Adipocyte (in vitro differentiated cells): ENCODE measurements at regions not wholly inside any gene's neighbourhood (a gene's known extent, or its start where the extent isn't known, plus 50 kb on each side); places are given as distances from the start of the nearest gene placed in this dataset.
A peak's percentile ranks its signal among the peaks of the same experiment; 100 is the strongest.

Experiments used
- DNase-seq: peaks from one replicate; pipeline ENCODE4 v3.0.0-alpha.2; 2015; ENCODE audit warnings: low read depth
- H3K27me3 ChIP-seq: replicated peaks from 2 replicates; pipeline ENCODE4 v1.7.0; 2013; ENCODE audit warnings: mild to moderate bottlenecking, low read length, moderate library complexity; ENCODE audit not compliant: control insufficient read depth, insufficient read depth
- H3K36me3 ChIP-seq: 2 replicates; pipeline ENCODE4 v1.7.0; 2013; ENCODE audit warnings: low read length, mild to moderate bottlenecking, moderate library complexity; ENCODE audit not compliant: control insufficient read depth, insufficient read depth, severe bottlenecking
- H3K4me1 ChIP-seq: 2 replicates; pipeline ENCODE4 v1.7.0; 2013; ENCODE audit warnings: mild to moderate bottlenecking, low read length, moderate library complexity; ENCODE audit not compliant: control insufficient read depth, insufficient read depth
- H3K4me3 ChIP-seq: 2 replicates; pipeline ENCODE4 v1.7.0; 2013; ENCODE audit warnings: mild to moderate bottlenecking, low read length, moderate library complexity
- H3K9ac ChIP-seq: 2 replicates; pipeline ENCODE4 v1.7.0; 2013; ENCODE audit warnings: mild to moderate bottlenecking, low read length, moderate library complexity
- H3K9me3 ChIP-seq: 2 replicates; pipeline ENCODE4 v1.7.0; 2013; ENCODE audit warnings: mild to moderate bottlenecking, low read length, moderate library complexity; ENCODE audit not compliant: control insufficient read depth

- Histone ChIP-seq H3K9ac (no peak overlapping the region), H3K4me1 (peaks cover 3% of the 10 kb centered on the region), H3K36me3 (no peaks in the 10 kb centered on the region), H3K9me3 (no peaks in the 10 kb centered on the region), H3K4me3 (no peak overlapping the region), H3K27me3 (peaks cover 16% of the 10 kb centered on the region)
- peak; percentile 19 for DNase-seq
These were observed 314.7 kb upstream of the ADAMTSL1 start for GRCh38 chr9:18159254-18159653.

DNA sequence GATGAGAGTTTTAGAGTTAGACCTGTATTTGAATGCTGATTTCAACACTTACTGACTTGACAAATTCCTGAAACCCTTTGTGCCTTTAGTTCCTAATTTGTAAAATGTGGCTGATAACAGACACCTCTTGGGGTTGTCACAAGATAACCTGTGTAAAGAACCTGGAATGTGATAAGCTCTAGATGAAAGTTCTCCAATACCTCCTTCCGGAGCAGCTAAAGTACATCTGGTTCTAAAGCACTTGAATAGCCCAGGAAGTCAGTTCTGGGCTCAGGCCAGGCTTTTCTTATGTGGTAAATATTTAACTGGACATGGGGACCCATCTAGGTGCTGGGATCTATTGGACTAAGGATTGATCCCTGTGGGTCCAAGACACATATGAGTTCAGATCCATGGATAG lies 310.8 kb upstream of the ADAMTSL1 start:
- H3K4me3 ChIP-seq: no peak overlapping the region
- H3K4me1 ChIP-seq: peaks cover 3% of the 10 kb centered on the region
- H3K36me3 ChIP-seq: no peaks in the 10 kb centered on the region
- DNase-seq: no peak
- no peak overlapping the region for H3K9ac ChIP-seq
- no peaks in the 10 kb centered on the region for H3K9me3 ChIP-seq
- peaks cover 7% of the 10 kb centered on the region for H3K27me3 ChIP-seq

- Histone ChIP-seq H3K9me3 (no peaks in the 10 kb centered on the region), H3K27me3 (peaks cover 7% of the 10 kb centered on the region), H3K4me3 (no peak overlapping the region), H3K4me1 (no peaks in the 10 kb centered on the region), H3K9ac (no peak overlapping the region), H3K36me3 (no peaks in the 10 kb centered on the region)
- peak; percentile 19 for DNase-seq
These were observed 306.2 kb upstream of the ADAMTSL1 start for GRCh38 chr9:18167733-18168132.

- Histone ChIP-seq H3K27me3 (no peaks in the 10 kb centered on the region), H3K36me3 (no peaks in the 10 kb centered on the region), H3K4me1 (no peaks in the 10 kb centered on the region), H3K9me3 (no peaks in the 10 kb centered on the region), H3K9ac (no peak overlapping the region), H3K4me3 (no peak overlapping the region)
- DNase-seq: peak; percentile 34
These were observed 300.0 kb upstream of the ADAMTSL1 start for GRCh38 chr9:18173923-18174322.

DNA sequence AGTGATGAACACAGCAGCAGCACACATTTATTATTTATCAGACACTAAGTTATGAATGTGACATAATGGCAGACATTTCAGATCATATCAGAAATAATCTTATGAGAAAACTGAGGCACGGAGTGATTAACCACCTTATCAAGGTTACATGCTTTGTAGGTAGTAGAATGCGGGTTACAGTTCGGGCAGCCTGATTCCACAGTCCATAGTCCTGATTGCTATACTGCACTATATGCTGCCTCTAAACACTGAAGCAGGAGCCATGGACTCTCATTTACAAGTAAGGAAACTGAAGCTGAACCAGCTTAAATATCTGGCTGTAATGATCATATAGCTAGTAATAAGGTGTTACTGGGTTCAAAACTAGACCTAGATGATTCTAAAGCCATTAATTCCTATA lies 291.3 kb upstream of the ADAMTSL1 start:
- Histone ChIP-seq H3K9ac (no peak overlapping the region), H3K36me3 (no peaks in the 10 kb centered on the region), H3K4me1 (peaks cover 3% of the 10 kb centered on the region), H3K4me3 (no peak overlapping the region), H3K27me3 (peaks cover 3% of the 10 kb centered on the region), H3K9me3 (no peaks in the 10 kb centered on the region)
- no peak for DNase-seq

DNA sequence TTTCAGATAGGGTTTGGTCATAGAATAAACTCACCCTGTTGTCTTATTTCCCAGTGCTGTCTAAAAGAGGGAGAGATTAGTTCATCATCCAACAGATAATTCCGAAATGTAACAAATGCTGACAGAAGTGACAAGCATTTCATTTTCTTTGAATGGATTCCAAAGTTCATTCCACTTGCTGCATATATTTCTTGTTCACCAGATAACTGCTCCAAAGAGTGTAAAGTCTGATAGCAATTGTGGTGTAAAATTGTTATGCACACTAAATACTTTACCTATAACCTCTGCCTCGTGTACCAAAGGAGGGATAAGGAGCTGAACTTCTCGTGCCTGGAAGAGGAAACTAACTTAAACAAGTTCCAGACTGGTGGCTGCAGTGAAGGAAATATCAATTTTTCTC lies 290.0 kb upstream of the ADAMTSL1 start:
- DNase-seq: no peak
- Histone ChIP-seq H3K4me3 (no peak overlapping the region), H3K27me3 (peaks cover 7% of the 10 kb centered on the region), H3K9me3 (no peaks in the 10 kb centered on the region), H3K36me3 (no peaks in the 10 kb centered on the region), H3K9ac (no peak overlapping the region), H3K4me1 (peaks cover 3% of the 10 kb centered on the region)

DNA sequence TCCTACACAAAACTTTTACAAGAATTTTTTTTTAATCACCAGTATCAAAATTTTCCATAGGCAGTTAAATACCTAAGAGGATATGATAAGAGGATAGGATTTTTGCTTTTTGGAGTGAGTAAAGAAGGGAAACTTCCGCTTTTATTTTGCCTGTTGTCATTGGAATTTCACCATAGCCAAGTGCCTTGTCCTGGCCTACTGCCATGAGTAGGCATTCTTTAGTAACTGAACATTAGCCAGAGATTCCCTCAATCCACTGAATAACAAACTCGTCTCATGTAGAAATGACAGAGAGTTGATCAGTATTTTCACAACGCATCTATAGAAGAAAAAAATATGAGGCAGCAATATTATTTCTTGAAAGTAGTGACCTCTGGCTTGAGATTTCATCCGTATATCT lies 289.6 kb upstream of the ADAMTSL1 start:
- Histone ChIP-seq H3K27me3 (peaks cover 7% of the 10 kb centered on the region), H3K36me3 (no peaks in the 10 kb centered on the region), H3K4me1 (peaks cover 3% of the 10 kb centered on the region), H3K9me3 (no peaks in the 10 kb centered on the region), H3K9ac (no peak overlapping the region), H3K4me3 (no peak overlapping the region)
- peak; percentile 24 for DNase-seq

- Histone ChIP-seq H3K27me3 (peaks cover 7% of the 10 kb centered on the region), H3K9me3 (no peaks in the 10 kb centered on the region), H3K4me1 (peaks cover 3% of the 10 kb centered on the region), H3K9ac (no peak overlapping the region), H3K4me3 (no peak overlapping the region), H3K36me3 (no peaks in the 10 kb centered on the region)
- no peak for DNase-seq
These were observed 288.8 kb upstream of the ADAMTSL1 start for GRCh38 chr9:18185196-18185595.

DNA sequence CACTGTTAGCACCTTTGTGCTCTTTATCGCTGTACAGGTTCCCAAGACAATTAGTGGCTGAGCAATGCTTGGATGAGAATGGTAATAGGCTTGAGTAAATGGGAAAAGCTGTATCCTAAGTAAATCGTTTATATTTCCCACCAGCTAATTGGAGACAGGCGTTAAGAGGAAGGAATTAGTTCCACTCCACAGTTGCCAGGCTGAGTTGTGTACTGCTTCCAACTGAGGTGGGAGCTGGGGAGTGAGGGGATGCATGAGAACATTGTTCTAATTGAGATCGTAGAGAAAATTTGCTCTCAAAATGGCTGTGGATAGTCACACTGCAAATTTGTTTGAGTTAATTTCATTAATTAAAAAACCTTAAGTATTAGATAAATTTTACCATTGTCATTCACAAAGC lies 285.0 kb upstream of the ADAMTSL1 start:
- H3K4me1 ChIP-seq: no peaks in the 10 kb centered on the region
- no peaks in the 10 kb centered on the region for H3K36me3 ChIP-seq
- no peak overlapping the region for H3K9ac ChIP-seq
- no peaks in the 10 kb centered on the region for H3K9me3 ChIP-seq
- no peak overlapping the region for H3K4me3 ChIP-seq
- no peak for DNase-seq
- H3K27me3 ChIP-seq: peaks cover 7% of the 10 kb centered on the region

DNA sequence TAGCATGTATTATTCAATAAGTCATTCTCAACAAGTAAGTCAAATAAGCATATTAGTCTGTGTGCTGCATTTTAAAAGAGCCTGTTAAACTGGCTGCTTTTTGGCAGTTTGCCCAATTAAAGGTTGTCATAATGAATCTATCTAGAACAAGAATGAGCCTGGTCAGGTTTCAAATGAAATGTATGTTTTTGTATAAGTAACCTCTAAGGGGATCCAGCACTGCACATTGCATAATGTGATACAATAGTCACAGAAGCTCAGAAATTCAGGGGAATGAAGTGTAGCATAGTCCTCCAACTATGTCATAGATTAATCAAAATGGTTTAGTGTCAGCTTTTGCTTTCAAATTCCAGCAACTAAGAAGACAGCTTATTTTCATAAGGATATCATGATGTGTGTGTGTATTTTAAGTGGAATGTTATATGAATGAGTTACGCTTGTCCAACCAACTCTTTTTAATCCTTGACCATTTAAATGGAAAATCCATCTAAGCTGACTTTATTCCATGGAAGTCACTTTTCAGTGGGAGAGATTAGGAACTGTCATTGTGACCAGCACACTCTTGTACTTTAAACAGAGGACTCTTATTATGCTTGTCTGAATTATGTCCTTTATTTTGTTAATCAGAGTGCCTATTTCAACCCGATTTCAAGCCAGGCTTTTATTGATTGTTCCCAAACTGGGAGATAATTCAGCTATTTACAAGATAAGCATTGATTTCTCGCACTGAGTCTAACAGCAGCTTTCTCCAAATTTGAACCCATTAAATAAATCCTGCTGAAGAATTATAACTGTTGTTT lies 283.9 kb upstream of the ADAMTSL1 start:
- Histone ChIP-seq H3K36me3 (no peaks in the 10 kb centered on the region), H3K9me3 (no peaks in the 10 kb centered on the region), H3K9ac (no peak overlapping the region), H3K4me3 (no peak overlapping the region), H3K27me3 (peaks cover 7% of the 10 kb centered on the region), H3K4me1 (no peaks in the 10 kb centered on the region)
- peak; percentile 74 for DNase-seq

- DNase-seq: no peak
- H3K4me3 ChIP-seq: no peak overlapping the region
- peaks cover 7% of the 10 kb centered on the region for H3K27me3 ChIP-seq
- H3K9ac ChIP-seq: no peak overlapping the region
- H3K4me1 ChIP-seq: no peaks in the 10 kb centered on the region
- no peaks in the 10 kb centered on the region for H3K9me3 ChIP-seq
- H3K36me3 ChIP-seq: no peaks in the 10 kb centered on the region
These were observed 283.1 kb upstream of the ADAMTSL1 start for GRCh38 chr9:18190671-18191374.
